HG02870 (cell line): ENCODE measurements at regions not wholly inside any gene's neighbourhood (a gene's known extent, or its start where the extent isn't known, plus 50 kb on each side); places are given as distances from the start of the nearest gene placed in this dataset.
"Not testable (repeated sequence)": the region's sequence is repeated elsewhere in the genome, so short reads cannot be mapped to it uniquely, and the experiment has no call there.

Experiments used
- ATAC-seq: cut with Tn5 transposase; IDR thresholded peaks from one replicate; pipeline ENCODE4 v1.9.1; 2021; ENCODE audit warnings: mild to moderate bottlenecking, moderate library complexity; ENCODE audit not compliant: unreplicated experiment

GRCh38 chr10:84921701-84922100 lies 593.3 kb downstream of the CCSER2 start:
- no peak for ATAC-seq

DNA sequence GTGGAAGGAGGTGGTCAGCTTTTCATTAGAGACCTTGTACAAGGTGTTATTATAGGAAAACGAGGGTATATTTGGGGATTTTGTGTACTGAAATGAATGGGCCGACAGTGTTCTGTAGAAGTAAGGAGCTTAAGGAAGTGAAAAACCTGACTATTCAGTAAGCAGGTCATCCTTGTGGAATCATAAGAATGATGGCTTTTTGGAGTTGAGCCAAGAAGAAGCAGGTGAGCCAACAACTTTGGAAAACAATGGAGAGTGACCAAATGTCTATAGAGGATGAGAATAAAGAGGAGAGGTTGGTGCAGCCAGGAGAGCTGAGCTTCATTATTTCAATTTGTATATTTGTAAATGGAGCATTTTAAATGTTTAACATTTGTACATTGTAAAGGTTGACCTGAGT lies 595.7 kb downstream of the CCSER2 start:
- no peak for ATAC-seq

GRCh38 chr10:84925495-84925894 lies 597.1 kb downstream of the CCSER2 start:
- ATAC-seq, result no peak

GRCh38 chr10:84933402-84933801 lies 605.0 kb downstream of the CCSER2 start:
- no peak for ATAC-seq

DNA sequence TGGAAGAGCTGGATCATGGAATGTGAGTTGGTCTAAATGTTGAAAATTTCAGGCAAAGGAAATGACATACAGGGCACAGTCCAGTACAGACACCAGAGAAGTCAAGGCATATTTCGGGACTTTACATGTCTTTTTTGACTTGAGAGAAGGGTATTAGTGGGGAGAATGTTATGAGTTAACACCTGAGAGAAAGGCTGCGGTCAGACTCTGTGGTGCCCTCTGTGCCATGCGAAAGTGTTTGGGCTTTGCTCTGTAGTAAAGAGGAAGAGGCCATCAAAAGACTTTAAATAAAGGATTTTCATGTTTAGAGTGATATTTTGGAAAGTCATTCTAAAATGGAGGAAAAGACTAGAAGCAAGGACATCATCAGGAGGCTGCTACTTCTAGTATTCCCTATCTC lies 607.4 kb downstream of the CCSER2 start:
- ATAC-seq, result no peak

- ATAC-seq, result no peak
Measured at GRCh38 chr10:84938117-84938905, 609.9 kb downstream of the CCSER2 start.

DNA sequence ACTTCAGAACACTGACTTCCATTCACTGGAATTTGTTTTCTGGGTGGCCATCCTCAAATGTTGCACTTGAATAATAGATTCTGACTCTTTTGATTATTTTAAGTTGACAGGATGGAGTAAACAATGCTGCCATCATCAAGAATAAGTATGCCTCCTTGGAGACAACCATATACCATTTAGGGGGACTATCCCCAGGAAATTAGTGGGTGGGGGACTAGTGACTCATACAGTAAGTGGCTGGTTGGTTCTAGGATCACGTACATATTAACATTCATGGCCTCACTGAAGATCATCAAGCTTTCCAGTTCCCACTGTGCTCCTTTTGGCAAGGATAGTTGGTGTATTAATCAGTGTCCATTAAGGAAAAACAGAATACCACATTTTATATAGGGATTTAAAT lies 615.2 kb downstream of the CCSER2 start:
- no peak for ATAC-seq

DNA sequence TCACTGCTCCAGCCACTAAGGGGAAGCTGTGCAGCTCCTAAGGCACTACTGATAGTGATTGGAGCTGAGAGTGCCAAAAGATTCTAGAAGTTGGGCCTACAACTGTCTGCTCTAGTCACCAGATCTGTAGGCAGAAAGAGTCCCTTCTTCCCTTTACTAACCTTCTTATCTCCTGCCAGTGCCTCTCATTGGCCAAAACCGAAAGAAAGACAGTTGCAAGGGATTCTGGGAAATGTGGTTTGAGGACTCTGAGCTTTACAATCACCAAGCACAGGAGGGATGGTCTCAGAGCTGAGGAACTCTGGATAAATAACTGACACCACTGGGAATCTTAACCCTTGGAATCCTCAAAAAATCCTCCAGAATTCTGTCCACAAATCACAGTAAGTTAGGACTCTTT lies 615.8 kb downstream of the CCSER2 start:
- no peak for ATAC-seq

DNA sequence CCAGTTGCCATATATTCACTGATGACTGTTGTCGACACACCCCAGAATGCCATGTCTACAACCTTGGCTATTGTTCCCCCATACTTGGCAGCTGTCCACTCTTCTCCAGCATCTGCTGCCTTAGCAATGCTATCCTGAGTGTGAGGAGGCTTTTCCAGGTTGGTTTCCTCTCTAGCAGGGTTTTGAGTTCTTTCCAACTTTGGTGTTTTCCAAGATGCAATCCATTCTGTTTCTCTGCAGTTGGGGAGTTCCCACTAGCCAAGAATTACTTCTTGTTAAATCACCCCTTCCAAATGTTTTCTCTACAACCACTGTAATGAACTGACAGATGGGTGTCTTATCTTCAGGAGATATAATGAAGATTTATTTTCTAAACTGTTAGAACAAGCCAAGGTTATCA lies 617.4 kb downstream of the CCSER2 start:
- ATAC-seq, result no peak

DNA sequence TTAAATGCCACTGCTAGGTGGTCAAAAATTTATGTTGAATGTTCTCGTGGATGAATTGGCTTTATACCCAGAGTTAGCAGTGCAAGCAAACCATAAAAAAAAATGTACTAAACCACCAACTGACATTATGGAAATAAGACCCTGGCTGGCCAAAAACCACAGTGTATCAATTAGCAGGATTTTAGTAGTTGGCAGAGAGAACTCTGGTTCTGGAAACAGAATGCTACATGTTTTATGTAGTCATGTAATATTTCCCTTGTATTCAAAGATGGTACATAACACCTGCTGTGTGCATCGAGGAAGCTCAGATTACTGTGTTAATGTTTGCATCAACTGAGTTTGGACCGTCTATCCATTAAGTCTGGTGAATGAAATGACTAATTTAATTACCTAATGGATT lies 618.5 kb downstream of the CCSER2 start:
- no peak for ATAC-seq

GRCh38 chr10:84948644-84949043 lies 620.3 kb downstream of the CCSER2 start:
- no peak for ATAC-seq

- no peak for ATAC-seq
Measured at GRCh38 chr10:84951616-84952015, 623.2 kb downstream of the CCSER2 start.

DNA sequence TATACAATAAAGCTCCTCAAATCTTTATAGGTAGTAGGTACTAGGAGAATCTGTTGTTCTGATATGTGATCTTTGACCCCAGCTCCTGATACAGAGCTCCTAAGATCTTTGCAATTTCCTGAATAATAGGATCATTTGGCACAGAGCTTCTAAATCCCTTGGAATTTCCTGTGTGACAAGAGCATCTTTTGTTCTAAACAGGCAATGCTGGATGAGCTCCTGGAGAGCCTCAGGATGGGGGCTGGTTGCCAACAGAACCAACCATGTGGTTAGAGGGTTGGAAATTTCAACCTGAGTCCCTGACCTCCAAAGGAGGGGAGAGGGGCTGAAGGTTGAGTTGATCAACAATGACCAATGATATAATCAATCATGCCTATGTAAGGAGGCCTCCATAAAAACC lies 629.0 kb downstream of the CCSER2 start:
- ATAC-seq, result no peak

- no peak for ATAC-seq
Measured at GRCh38 chr10:84965468-84965867, 637.1 kb downstream of the CCSER2 start.

DNA sequence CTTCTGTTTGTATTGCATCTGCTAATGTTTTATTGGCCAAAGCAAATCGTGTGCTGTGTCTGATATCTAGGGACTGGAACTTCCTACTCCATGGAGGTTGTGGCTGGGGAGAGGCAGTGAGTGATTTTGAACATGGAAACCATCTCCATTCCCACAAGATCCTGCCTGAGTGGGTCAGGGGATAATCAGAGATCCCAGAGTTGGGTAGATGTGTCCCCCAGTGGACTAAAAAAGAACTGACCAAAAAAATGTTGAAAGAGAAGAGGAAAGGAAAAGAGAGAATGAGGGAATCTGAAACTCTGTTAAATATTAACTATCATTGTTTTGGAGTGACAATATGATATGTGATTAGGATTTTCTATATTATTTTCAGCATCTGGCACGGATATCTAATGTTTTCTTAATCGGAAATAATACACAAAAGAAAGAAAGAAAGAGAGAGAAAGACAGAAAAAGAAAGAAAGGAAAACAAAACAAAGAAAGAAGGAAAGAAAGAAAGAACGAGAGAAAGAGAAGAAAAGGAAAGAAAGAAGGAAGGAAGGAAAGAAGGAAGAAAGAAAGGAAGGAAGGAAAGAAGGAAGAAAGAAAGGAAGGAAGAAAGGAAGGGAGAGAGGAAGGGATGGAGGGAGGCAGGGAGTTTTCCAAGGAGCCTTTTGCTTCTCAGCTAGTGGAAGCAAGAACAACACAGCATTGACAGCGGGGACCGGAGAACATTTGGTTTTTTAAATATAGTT lies 638.5 kb downstream of the CCSER2 start:
- no peak for ATAC-seq

GRCh38 chr10:84969297-84969696 lies 640.9 kb downstream of the CCSER2 start:
- not testable (repeated sequence) for ATAC-seq

DNA sequence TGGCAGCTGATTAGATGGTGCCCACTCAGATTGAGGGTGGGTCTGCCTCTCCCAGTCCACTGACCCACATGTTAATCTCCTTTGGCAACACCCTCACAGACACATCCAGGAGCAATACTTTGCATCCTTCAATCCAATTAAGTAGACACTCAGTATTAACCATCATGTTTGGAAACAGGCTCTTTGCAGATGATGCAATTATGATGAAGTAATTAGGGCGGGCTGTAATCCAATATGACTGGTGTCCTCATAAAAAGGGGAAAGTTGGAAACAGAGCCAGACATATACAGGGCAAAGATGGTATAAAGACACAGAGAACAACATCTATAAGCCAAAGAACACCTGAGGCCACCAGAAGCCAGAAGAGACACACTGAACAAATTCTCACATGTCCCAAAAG lies 658.6 kb downstream of the CCSER2 start:
- ATAC-seq, result no peak

GRCh38 chr10:84988011-84988410 lies 659.6 kb downstream of the CCSER2 start:
- no peak for ATAC-seq

DNA sequence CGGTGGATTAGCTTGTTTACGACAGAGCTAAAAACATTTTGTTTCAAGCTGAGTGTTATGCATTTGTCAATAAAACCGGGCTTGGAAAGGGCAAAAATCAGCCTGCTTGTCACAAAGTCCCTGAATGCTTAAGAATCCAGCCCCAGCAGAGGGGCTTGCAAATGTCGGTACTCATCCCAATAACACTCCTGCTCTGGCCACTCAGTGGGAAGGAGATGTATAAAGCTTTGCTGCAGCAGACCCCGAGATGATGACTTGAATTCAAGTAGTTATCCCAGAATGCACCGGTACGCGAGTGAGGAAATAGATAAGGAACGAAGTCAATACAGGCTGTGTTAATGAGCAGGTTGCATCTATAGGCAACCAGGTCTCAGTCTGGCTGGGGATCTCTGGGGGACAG lies 662.3 kb downstream of the CCSER2 start:
- no peak for ATAC-seq

DNA sequence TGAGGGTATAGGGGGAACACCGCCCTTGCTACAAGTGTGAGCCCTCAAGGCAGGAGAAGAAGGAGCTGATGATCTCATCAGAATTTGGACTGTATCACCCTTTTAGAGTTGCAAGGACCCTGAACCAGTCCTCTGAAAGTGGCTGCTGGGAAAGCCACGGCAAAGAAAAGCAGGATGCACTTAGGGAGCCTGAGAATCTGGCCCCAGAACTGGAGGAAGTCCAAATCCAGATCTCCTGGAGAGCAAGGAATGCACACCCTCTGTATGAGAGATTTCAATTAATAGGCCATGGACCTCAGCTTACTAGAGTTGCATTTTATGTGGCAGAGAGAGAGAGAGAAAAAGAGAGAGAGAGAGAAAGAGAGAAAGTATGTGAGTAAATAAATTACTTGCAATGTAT lies 662.9 kb downstream of the CCSER2 start:
- ATAC-seq, result no peak

DNA sequence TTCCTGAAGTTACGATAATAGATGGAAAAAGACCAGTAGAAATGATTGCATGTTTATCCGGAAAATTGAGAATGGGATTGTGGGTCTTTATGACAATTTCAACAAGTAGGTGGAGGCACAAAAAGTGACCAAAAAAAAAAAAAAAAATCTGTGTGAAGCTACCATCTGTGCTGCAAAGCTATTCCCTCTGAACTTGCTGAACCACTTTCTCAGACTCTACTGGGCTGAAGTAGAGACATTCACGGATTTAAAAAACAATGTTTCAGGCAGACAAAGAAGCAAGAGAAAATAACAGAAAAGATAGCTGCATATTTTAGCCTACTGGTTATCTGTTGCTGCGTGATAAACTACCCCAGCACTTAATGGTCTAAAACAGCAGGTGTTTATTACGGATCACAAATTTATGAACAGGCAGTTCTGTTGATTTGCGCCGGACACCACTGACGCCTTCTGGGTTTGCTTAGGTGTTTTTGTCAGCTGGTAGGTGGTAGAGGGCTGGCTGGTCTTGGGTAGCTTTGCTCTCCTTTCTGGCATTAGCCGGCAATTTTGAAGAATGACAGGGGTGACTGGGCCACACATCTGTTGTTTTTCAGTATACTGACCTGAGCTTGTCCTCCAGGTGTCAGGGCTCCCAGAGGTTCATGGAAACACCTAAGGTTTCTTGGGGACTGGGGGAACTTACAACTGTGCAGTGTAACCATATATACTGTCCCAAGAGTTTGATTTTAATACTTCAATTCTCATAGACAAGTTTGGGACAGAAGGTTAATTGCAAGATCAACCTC lies 665.1 kb downstream of the CCSER2 start:
- no peak for ATAC-seq

DNA sequence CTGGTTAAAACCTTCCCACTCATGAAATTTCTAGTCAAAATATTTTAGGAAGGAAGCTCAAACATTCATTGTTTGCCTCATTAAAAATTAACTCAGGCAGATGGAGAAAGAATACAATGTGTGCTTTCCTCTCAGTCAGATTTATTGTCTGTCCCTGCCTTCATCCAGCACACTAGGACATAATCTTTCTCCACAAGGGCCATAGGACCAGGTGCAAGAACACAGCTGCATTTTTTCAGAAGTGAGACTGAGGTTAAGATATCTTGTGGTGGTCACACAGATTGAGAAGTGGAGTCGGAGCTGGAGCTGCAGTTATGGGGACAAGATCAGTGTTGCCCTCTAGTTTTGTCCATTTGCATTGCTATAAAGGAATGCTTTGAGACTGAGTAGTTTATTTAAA lies 666.3 kb downstream of the CCSER2 start:
- no peak for ATAC-seq
